Keratinocyte (primary cell): ENCODE measurements at regions not wholly inside any gene's neighbourhood (a gene's known extent, or its start where the extent isn't known, plus 50 kb on each side); places are given as distances from the start of the nearest gene placed in this dataset.

Source experiments
- DNase-seq: peaks from one replicate; pipeline ENCODE4 v3.0.0-alpha.2; 2011; ENCODE audit warnings: low read depth, missing footprints, low spot score
- FAIRE-seq: peaks from 2 replicates; lab custom pipeline; 2011; peaks lifted over from hg19 to GRCh38; lab: Jason Lieb, UNC
- H2AFZ ChIP-seq: 2 replicates; pipeline ENCODE4 v1.6.0; 2012; ENCODE audit warnings: low read length, control low read depth, inconsistent platforms; ENCODE audit not compliant: control insufficient read depth
- H3K27ac ChIP-seq: 2 replicates; pipeline ENCODE4 v1.5.1; 2011; ENCODE audit warnings: low read length; ENCODE audit not compliant: control insufficient read depth, insufficient read depth
- H3K27me3 ChIP-seq: 3 replicates; pipeline ENCODE4 v1.6.0; 2011; ENCODE audit warnings: low read length; ENCODE audit not compliant: control insufficient read depth, insufficient read depth; ENCODE audit errors: extremely low read depth
- H3K36me3 ChIP-seq, 2 experiments: 2 replicates in 1 of 2; 3 replicates in 1 of 2; pipeline ENCODE4 v1.5.1; 2011; ENCODE audit warnings: low read length in 2 of 2, mild to moderate bottlenecking in 1 of 2; ENCODE audit not compliant: control insufficient read depth in 2 of 2, insufficient read depth in 2 of 2; ENCODE audit errors: extremely low read depth in 1 of 2
- H3K4me1 ChIP-seq: 3 replicates; pipeline ENCODE4 v1.5.1; 2011; ENCODE audit warnings: low read length; ENCODE audit not compliant: control insufficient read depth, insufficient read depth; ENCODE audit errors: extremely low read depth
- H3K4me2 ChIP-seq: 3 replicates; pipeline ENCODE4 v1.6.0; 2011; ENCODE audit warnings: low read depth, low read length; ENCODE audit not compliant: control insufficient read depth, insufficient read depth; ENCODE audit errors: extremely low read depth
- H3K4me3 ChIP-seq, 3 experiments: fragments of 200-600 bp in 1 of 3; sonication (generic) in 1 of 3; 2 replicates in 2 of 3; 3 replicates in 1 of 3; pipeline ENCODE4 v1.5.1; 2011 to 2016; ENCODE audit warnings: low read length in 3 of 3, mild to moderate bottlenecking in 3 of 3, control low read depth in 2 of 3, inconsistent platforms in 1 of 3, low read depth in 1 of 3, mixed read lengths in 1 of 3, mixed run types in 1 of 3, moderate library complexity in 1 of 3; ENCODE audit not compliant: control insufficient read depth in 2 of 3, insufficient read depth in 2 of 3; ENCODE audit errors: extremely low read depth in 1 of 3
- H3K79me2 ChIP-seq: 2 replicates; pipeline ENCODE4 v1.6.0; 2012; ENCODE audit warnings: low read length; ENCODE audit not compliant: control insufficient read depth, insufficient read depth
- H3K9ac ChIP-seq: 3 replicates; pipeline ENCODE4 v1.6.0; 2011; ENCODE audit warnings: low read length; ENCODE audit not compliant: control insufficient read depth, insufficient read depth; ENCODE audit errors: extremely low read depth
- H3K9me1 ChIP-seq: 3 replicates; pipeline ENCODE4 v1.6.0; 2011; ENCODE audit warnings: low read length; ENCODE audit not compliant: control insufficient read depth, insufficient read depth; ENCODE audit errors: extremely low read depth
- H3K9me3 ChIP-seq: 2 replicates; pipeline ENCODE4 v1.5.1; 2012; ENCODE audit warnings: low read depth, low read length; ENCODE audit not compliant: control insufficient read depth
- H4K20me1 ChIP-seq: 3 replicates; pipeline ENCODE4 v1.6.0; 2011; ENCODE audit warnings: low read length; ENCODE audit not compliant: control insufficient read depth, insufficient read depth; ENCODE audit errors: extremely low read depth
- CTCF ChIP-seq, 3 experiments: IDR thresholded peaks in 1 of 3; conservative IDR thresholded peaks in 1 of 3; optimal IDR thresholded peaks in 1 of 3; 2 replicates in 2 of 3; 3 replicates in 1 of 3; pipeline versions ENCODE3 to v1.5.1; 2011; ENCODE audit warnings: low read length in 3 of 3, mild to moderate bottlenecking in 3 of 3, moderate library complexity in 2 of 3, control low read depth in 1 of 3, inconsistent platforms in 1 of 3; ENCODE audit not compliant: insufficient read depth in 2 of 3; ENCODE audit errors: extremely low read depth in 1 of 3
- EZH2 ChIP-seq: IDR thresholded peaks from one replicate; pipeline ENCODE4 v1.6.1; 2012; ENCODE audit warnings: inconsistent platforms, mild to moderate bottlenecking, low read length, moderate library complexity
- dilution Hi-C: fragments of 300-500 bp; cut with MboI; formaldehyde crosslinking; loops from one replicate; pipeline ENCODE4 v1.7.0; 2020; ENCODE audit warnings: low sequenced_read_pairs; ENCODE audit not compliant: extremely low pct_ligation_motif_present

GRCh38 chr2:16210841-16211240 lies 270.5 kb downstream of the MYCN start:
- Histone ChIP-seq H3K4me2 (no peak overlapping the region), H3K4me1 (no peaks in the 10 kb centered on the region), H3K9me3 (no peaks in the 10 kb centered on the region), H4K20me1 (no peaks in the 10 kb centered on the region), H3K79me2 (no peaks in the 10 kb centered on the region), H3K9me1 (no peaks in the 10 kb centered on the region), H3K9ac (no peak overlapping the region), H3K27me3 (no peaks in the 10 kb centered on the region), H3K36me3 (no peaks in the 10 kb centered on the region), H3K27ac (no peak overlapping the region), H2AFZ (no peak overlapping the region), H3K4me3 (no peak overlapping the region)
- no peak for FAIRE-seq
- dilution Hi-C loops, result no loop called here
- no peak for DNase-seq
- no peak for TF ChIP-seq EZH2
- TF ChIP-seq CTCF (optimal IDR thresholded peaks at IDR 0.05 in 1 of 3, IDR thresholded peaks at IDR 0.05 in 1 of 3, conservative IDR thresholded peaks at IDR 0.05 in 1 of 3; ENCODE audit: extremely low read depth in 1 of 3, insufficient read depth in 2 of 3, low read length in 3 of 3), result no peak

GRCh38 chr2:16209799-16210198 lies 269.4 kb downstream of the MYCN start:
- Histone ChIP-seq H3K36me3 (no peaks in the 10 kb centered on the region), H4K20me1 (no peaks in the 10 kb centered on the region), H3K4me1 (no peaks in the 10 kb centered on the region), H3K9me3 (no peaks in the 10 kb centered on the region), H3K4me3 (no peak overlapping the region), H3K79me2 (no peaks in the 10 kb centered on the region), H2AFZ (no peak overlapping the region), H3K27me3 (no peaks in the 10 kb centered on the region), H3K27ac (no peak overlapping the region), H3K9me1 (no peaks in the 10 kb centered on the region), H3K9ac (no peak overlapping the region), H3K4me2 (no peak overlapping the region)
- DNase-seq, result no peak
- TF ChIP-seq CTCF (optimal IDR thresholded peaks at IDR 0.05 in 1 of 3, IDR thresholded peaks at IDR 0.05 in 1 of 3, conservative IDR thresholded peaks at IDR 0.05 in 1 of 3; ENCODE audit: extremely low read depth in 1 of 3, insufficient read depth in 2 of 3, low read length in 3 of 3), result no peak
- TF ChIP-seq EZH2, result no peak
- no peak for FAIRE-seq
- dilution Hi-C loops, result no loop called here
